Activated CD4-positive, alpha-beta memory T cell treated with anti-CD3 and anti-CD28 coated beads, Interleukin-2, amount 10 ng/mL, durations not matched to agents 7 days and 5 days (primary cell): ENCODE measurements at regions not wholly inside any gene's neighbourhood (a gene's known extent, or its start where the extent isn't known, plus 50 kb on each side); places are given as distances from the start of the nearest gene placed in this dataset.
"Not testable (repeated sequence)": the region's sequence is repeated elsewhere in the genome, so short reads cannot be mapped to it uniquely, and the experiment has no call there.

ENCODE experiments used
- CTCF ChIA-PET: fragments of 350-600 bp; sonication (Branson Sonifier 250); formaldehyde crosslinking; loops from one replicate; lab custom pipeline; 2021; ENCODE audit warnings: antibody characterized with exemption, inconsistent platforms; lab: Charles Lee
- POLR2A ChIA-PET: fragments of 350-600 bp; sonication (Branson Sonifier 250); formaldehyde crosslinking; loops from one replicate; lab custom pipeline; 2021; ENCODE audit warnings: antibody characterized with exemption; lab: Charles Lee
- DNase-seq: peaks from one replicate; pipeline ENCODE4 v3.0.0-alpha.2; 2020
- H3K27ac Mint-ChIP-seq: one replicate; pipeline ENCODE4 v1.8.0; 2021; ENCODE audit warnings: mild to moderate bottlenecking, mixed read lengths
- H3K27me3 Mint-ChIP-seq: one replicate; pipeline ENCODE4 v1.8.0; 2021; ENCODE audit warnings: mixed read lengths
- H3K36me3 Mint-ChIP-seq: one replicate; pipeline ENCODE4 v1.8.0; 2021; ENCODE audit warnings: low read depth, mixed read lengths
- H3K4me1 Mint-ChIP-seq: one replicate; pipeline ENCODE4 v1.8.0; 2021; ENCODE audit warnings: mixed read lengths
- H3K4me3 Mint-ChIP-seq: one replicate; pipeline ENCODE4 v1.8.0; 2021; ENCODE audit warnings: mild to moderate bottlenecking, mixed read lengths
- H3K9me3 Mint-ChIP-seq: one replicate; pipeline ENCODE4 v1.8.0; 2021; ENCODE audit warnings: mixed read lengths

GRCh38 chr20:53734006-53734688 is 140.5 kb upstream of the ZNF217 start:
- Mint-ChIP-seq H3K27ac (no peak overlapping the region), H3K4me1 (peaks cover 34% of the 10 kb centered on the region), H3K36me3 (no peaks in the 10 kb centered on the region), H3K27me3 (peaks cover 2% of the 10 kb centered on the region), H3K4me3 (no peak overlapping the region), H3K9me3 (no peaks in the 10 kb centered on the region)
- no peak for DNase-seq
- CTCF ChIA-PET, result no interaction called here
- POLR2A ChIA-PET, result no interaction called here

DNA sequence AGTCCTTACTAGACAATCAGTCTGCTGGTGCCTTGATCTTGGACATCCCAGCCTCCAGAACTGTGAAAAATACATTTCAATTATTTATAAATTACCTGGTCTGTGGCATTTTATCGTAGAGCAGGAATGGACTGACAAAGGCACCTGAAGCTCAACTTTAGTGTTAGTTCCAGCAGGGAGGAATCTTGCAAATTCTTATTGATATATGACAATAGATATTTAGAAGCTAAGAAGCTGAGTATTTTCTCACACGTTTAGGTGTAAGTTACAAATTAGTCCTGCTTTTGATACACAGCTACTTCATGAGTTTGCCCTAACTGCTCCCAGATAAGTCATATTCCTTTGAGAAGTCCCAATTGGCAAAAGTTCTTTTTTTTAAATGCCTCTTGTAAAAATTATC is 138.0 kb upstream of the ZNF217 start:
- no peaks in the 10 kb centered on the region for H3K9me3 Mint-ChIP-seq
- H3K4me1 Mint-ChIP-seq, result peaks cover 24% of the 10 kb centered on the region
- ChIA-PET POLR2A (no interaction called here), CTCF (interaction anchor here (0.7 kb wide), 1 partner anchor 141 kb away, joined by 3 read pairs; no protein-coding TSS in a partner anchor)
- no peaks in the 10 kb centered on the region for H3K27me3 Mint-ChIP-seq
- H3K27ac Mint-ChIP-seq, result no peak overlapping the region
- no peak overlapping the region for H3K4me3 Mint-ChIP-seq
- no peak for DNase-seq
- H3K36me3 Mint-ChIP-seq, result no peaks in the 10 kb centered on the region

- no peak for DNase-seq
- Mint-ChIP-seq H3K4me3 (no peak overlapping the region), H3K27ac (no peak overlapping the region), H3K36me3 (no peaks in the 10 kb centered on the region), H3K9me3 (no peaks in the 10 kb centered on the region), H3K4me1 (peaks cover 17% of the 10 kb centered on the region), H3K27me3 (no peaks in the 10 kb centered on the region)
- ChIA-PET POLR2A (interaction anchor here (1.0 kb wide), 1 partner anchor 20 kb away, joined by 3 read pairs; no protein-coding TSS in a partner anchor), CTCF (no interaction called here)
These were observed 134.7 kb upstream of the ZNF217 start for GRCh38 chr20:53728359-53728758.

DNA sequence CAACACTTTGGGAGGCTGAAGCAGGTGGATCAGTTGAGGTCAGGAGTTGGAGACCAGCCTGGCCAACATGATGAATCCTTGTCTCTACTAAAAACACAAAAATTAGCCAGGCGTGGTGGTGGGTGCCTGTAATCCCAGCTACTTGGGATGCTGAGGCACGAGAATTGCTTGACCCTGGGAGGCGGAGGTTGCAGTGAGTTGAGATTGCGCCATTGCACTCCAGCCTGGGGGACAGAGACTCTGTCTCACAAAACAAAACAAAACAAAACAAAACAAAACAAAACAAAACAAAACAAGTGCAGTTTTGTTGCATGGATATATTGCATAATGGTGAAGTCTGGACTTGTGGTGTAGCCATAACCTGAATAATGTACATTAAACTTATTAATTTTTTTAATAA is 133.6 kb upstream of the ZNF217 start:
- H3K36me3 Mint-ChIP-seq, H3K27ac Mint-ChIP-seq, DNase-seq, CTCF ChIA-PET, H3K4me3 Mint-ChIP-seq, POLR2A ChIA-PET, H3K27me3 Mint-ChIP-seq, H3K9me3 Mint-ChIP-seq: not testable (repeated sequence)
- peaks cover 24% of the 10 kb centered on the region for H3K4me1 Mint-ChIP-seq

DNA sequence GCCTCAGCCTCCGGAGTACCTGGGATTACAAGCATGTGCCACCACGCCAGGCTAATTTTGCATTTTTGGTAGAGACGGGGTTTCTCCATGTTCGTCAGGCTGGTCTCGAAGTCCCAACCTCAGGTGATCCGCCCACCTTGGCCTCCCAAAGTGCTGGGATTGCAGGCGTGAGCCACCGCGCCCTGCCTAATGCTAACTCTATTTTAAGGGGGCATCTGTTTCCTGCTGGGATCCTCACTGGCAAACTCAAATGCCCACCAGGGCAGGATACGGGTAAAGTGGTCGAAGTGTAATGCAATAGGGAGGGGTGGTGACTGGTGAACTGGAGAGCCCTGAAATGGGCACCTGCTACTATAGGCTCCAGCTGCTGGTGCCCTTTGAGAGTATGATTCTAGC is 131.9 kb upstream of the ZNF217 start:
- Mint-ChIP-seq H3K27ac (no peak overlapping the region), H3K9me3 (no peaks in the 10 kb centered on the region), H3K4me1 (peaks cover 32% of the 10 kb centered on the region), H3K36me3 (no peaks in the 10 kb centered on the region), H3K27me3 (no peaks in the 10 kb centered on the region), H3K4me3 (no peak overlapping the region)
- DNase-seq, result no peak
- POLR2A ChIA-PET, result no interaction called here
- CTCF ChIA-PET, result no interaction called here

- Mint-ChIP-seq H3K27me3 (no peaks in the 10 kb centered on the region), H3K4me3 (no peak overlapping the region), H3K36me3 (no peaks in the 10 kb centered on the region), H3K4me1 (peaks cover 21% of the 10 kb centered on the region), H3K27ac (no peak overlapping the region), H3K9me3 (no peaks in the 10 kb centered on the region)
- POLR2A ChIA-PET, result no interaction called here
- CTCF ChIA-PET, result no interaction called here
- no peak for DNase-seq
These were observed 130.0 kb upstream of the ZNF217 start for GRCh38 chr20:53723621-53724020.

GRCh38 chr20:53723045-53723444 is 129.4 kb upstream of the ZNF217 start:
- H3K36me3 Mint-ChIP-seq, result no peaks in the 10 kb centered on the region
- ChIA-PET CTCF (interaction anchor here (1.3 kb wide), 1 partner anchor 62 kb away, joined by 3 read pairs; no protein-coding TSS in a partner anchor), POLR2A (interaction anchor here (0.5 kb wide), 1 partner anchor 102 kb away, joined by 3 read pairs; no protein-coding TSS in a partner anchor)
- no peaks in the 10 kb centered on the region for H3K9me3 Mint-ChIP-seq
- peaks cover 17% of the 10 kb centered on the region for H3K4me1 Mint-ChIP-seq
- no peak overlapping the region for H3K27ac Mint-ChIP-seq
- H3K27me3 Mint-ChIP-seq, result no peaks in the 10 kb centered on the region
- H3K4me3 Mint-ChIP-seq, result no peak overlapping the region
- DNase-seq, result no peak

DNA sequence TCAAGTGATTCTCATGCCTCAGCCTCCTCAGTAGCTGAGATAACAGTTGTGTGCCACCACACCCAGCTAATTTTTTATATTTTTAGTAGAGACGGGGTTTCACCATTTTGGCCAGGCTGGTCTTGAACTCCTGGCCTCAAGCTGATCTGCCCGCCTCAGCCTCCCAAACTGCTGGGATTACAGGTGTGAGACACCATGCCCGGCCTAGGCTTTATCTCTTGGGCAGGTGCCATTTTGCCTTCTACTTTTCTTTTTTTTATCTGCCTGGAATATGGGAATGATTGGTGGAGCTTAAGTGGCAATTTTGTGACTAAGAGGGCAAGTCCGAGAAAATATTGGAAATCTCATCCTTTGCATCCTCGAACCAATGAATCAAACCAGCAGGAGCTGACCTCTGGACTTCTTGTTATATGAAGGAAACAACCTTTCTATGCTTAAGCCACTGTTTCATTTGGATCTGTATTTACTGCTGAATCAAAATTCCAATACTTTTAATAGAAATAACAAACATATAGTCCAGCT is 128.9 kb upstream of the ZNF217 start:
- H3K27me3 Mint-ChIP-seq, result no peaks in the 10 kb centered on the region
- no peak overlapping the region for H3K4me3 Mint-ChIP-seq
- H3K27ac Mint-ChIP-seq, result no peak overlapping the region
- no peaks in the 10 kb centered on the region for H3K9me3 Mint-ChIP-seq
- CTCF ChIA-PET, result interaction anchor here (1.3 kb wide), 1 partner anchor 62 kb away, joined by 3 read pairs; no protein-coding TSS in a partner anchor
- POLR2A ChIA-PET, result interaction anchor here (0.5 kb wide), 1 partner anchor 101 kb away, joined by 3 read pairs; no protein-coding TSS in a partner anchor
- no peaks in the 10 kb centered on the region for H3K36me3 Mint-ChIP-seq
- DNase-seq, result no peak
- H3K4me1 Mint-ChIP-seq, result peaks cover 17% of the 10 kb centered on the region

DNA sequence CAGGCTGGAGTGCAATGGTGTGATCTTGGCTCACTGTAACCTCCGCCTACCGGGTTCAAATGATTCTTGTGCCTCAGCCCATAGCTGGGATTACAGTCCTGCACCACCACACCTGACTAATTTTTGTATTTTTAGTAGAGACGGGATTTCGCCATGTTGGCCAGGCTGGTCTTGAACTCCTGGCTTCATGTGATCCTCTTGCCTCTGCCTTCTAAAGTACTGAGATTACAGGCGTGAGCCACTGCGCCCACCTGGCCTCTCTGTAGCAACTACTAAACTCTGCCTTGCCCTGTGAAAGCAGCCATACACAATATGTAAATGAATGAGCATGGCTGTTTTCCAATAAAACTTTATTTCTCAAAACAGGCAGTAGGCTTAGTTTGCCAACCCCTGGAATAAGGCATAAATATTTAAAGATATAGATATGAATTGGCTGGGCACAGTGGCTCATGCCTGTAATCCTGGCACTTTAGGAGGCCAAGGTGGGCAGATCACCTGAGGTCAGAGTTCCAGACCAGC is 127.9 kb upstream of the ZNF217 start:
- H3K27me3 Mint-ChIP-seq, H3K9me3 Mint-ChIP-seq, CTCF ChIA-PET, H3K27ac Mint-ChIP-seq, H3K4me3 Mint-ChIP-seq, DNase-seq, H3K36me3 Mint-ChIP-seq: not testable (repeated sequence)
- peaks cover 17% of the 10 kb centered on the region for H3K4me1 Mint-ChIP-seq
- POLR2A ChIA-PET, result interaction anchor here (1.0 kb wide), 1 partner anchor 19 kb away, joined by 3 read pairs; no protein-coding TSS in a partner anchor

- not testable (repeated sequence) for H3K27me3 Mint-ChIP-seq, H3K9me3 Mint-ChIP-seq, H3K4me3 Mint-ChIP-seq, H3K36me3 Mint-ChIP-seq, DNase-seq, H3K27ac Mint-ChIP-seq
- ChIA-PET CTCF (interaction anchor here (0.7 to 0.8 kb wide), 2 partner anchors 196 to 1291 kb away, joined by 3 to 4 read pairs; no protein-coding TSS in a partner anchor), POLR2A (interaction anchor here (2.0 kb wide), 1 partner anchor 11 kb away, joined by 7 read pairs; no protein-coding TSS in a partner anchor)
- peaks cover 17% of the 10 kb centered on the region for H3K4me1 Mint-ChIP-seq
These were observed 125.6 kb upstream of the ZNF217 start for GRCh38 chr20:53719171-53719803.

DNA sequence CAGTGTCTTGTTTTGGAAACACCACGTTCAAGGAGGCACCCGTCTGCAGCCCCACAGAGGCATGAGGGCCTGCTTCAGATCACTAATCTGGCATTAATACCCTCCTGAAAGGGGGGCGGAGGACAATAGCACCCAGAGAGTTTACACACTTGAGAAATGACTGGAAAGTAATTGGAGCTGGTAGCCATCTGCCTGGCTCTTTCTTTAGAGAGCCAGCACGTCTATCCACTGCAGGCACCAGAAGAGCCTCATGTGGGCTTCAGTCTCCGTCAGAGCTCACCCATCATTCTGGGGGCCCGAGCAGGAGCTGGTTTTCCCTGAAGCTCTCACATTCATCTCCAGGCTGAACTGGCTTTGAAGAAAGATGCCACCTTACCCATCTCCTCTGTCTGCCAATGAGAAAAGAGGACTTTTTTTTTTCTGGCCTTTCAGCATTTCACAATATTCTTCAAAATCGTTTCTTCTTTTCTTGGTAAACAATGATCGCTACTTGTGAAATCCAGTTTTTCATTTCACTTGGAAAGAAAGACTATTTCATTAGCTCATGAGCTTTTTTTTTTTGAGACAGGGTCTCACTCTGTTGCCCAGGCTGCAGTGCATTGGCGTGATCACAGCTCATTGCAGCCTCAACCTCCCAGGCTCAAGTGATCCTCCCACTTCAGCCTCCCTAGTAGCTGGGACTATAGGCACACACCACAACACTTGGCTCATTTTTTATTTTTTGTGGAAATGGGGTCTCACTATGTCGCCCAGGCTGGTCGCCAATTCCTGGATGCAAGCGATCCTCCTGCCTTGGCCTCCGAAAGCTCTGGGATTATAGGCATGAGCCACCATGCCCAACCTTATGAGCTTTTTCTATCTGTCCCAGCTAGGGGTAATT is 124.7 kb upstream of the ZNF217 start:
- Mint-ChIP-seq H3K4me1 (peaks cover 17% of the 10 kb centered on the region), H3K27me3 (no peaks in the 10 kb centered on the region), H3K9me3 (no peaks in the 10 kb centered on the region), H3K4me3 (no peak overlapping the region), H3K36me3 (no peaks in the 10 kb centered on the region), H3K27ac (no peak overlapping the region)
- DNase-seq, result no peak
- ChIA-PET CTCF (interaction anchor here (0.6 to 0.8 kb wide), 2 partner anchors 100 to 197 kb away, joined by 3 read pairs; no protein-coding TSS in a partner anchor), POLR2A (interaction anchor here (0.7 to 2.0 kb wide), 2 partner anchors 10 to 200 kb away, joined by 4 to 7 read pairs; no protein-coding TSS in a partner anchor)

DNA sequence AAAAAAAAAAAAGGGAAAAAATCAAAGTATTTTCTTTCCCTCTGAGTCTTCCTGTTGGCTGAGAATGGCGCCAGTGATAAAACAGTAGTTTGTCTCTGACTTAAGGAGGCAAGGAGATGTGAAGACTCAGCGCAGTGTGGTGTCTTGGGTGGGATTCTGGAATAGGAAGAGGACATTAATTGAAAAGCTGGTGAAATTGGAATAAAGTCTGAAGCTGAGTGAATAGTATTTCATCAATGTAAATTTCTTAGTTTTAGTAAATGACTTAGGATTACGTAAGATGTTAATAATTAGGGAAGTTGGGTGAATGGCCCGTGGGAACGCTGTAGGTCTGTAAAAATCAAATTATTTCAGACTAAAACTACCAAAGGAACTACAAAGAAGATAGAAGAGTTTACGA is 122.8 kb upstream of the ZNF217 start:
- ChIA-PET POLR2A (interaction anchor here (0.7 kb wide), 1 partner anchor 240 kb away, joined by 3 read pairs; no protein-coding TSS in a partner anchor), CTCF (no interaction called here)
- no peak overlapping the region for H3K4me3 Mint-ChIP-seq
- no peak overlapping the region for H3K27ac Mint-ChIP-seq
- H3K36me3 Mint-ChIP-seq, result no peaks in the 10 kb centered on the region
- H3K4me1 Mint-ChIP-seq, result peaks cover 12% of the 10 kb centered on the region
- no peaks in the 10 kb centered on the region for H3K9me3 Mint-ChIP-seq
- H3K27me3 Mint-ChIP-seq, result no peaks in the 10 kb centered on the region
- DNase-seq, result no peak
